ENCODE measurements at regions not wholly inside any gene's neighbourhood (a gene's known extent, or its start where the extent isn't known, plus 50 kb on each side); places are given as distances from the start of the nearest gene placed in this dataset.

GRCh38 chr12:75739912-75740311 lies 228.5 kb upstream of the KRR1 start:
- TF ChIP-seq ZNF391 (tag by site-specific recombination; IDR thresholded peaks at IDR 0.05; ENCODE audit: borderline replicate concordance, low read depth) (no peak), PATZ1 (tag by site-specific recombination; IDR thresholded peaks at IDR 0.05) (no peak)
- TF ChIP-seq, protein P1, sequence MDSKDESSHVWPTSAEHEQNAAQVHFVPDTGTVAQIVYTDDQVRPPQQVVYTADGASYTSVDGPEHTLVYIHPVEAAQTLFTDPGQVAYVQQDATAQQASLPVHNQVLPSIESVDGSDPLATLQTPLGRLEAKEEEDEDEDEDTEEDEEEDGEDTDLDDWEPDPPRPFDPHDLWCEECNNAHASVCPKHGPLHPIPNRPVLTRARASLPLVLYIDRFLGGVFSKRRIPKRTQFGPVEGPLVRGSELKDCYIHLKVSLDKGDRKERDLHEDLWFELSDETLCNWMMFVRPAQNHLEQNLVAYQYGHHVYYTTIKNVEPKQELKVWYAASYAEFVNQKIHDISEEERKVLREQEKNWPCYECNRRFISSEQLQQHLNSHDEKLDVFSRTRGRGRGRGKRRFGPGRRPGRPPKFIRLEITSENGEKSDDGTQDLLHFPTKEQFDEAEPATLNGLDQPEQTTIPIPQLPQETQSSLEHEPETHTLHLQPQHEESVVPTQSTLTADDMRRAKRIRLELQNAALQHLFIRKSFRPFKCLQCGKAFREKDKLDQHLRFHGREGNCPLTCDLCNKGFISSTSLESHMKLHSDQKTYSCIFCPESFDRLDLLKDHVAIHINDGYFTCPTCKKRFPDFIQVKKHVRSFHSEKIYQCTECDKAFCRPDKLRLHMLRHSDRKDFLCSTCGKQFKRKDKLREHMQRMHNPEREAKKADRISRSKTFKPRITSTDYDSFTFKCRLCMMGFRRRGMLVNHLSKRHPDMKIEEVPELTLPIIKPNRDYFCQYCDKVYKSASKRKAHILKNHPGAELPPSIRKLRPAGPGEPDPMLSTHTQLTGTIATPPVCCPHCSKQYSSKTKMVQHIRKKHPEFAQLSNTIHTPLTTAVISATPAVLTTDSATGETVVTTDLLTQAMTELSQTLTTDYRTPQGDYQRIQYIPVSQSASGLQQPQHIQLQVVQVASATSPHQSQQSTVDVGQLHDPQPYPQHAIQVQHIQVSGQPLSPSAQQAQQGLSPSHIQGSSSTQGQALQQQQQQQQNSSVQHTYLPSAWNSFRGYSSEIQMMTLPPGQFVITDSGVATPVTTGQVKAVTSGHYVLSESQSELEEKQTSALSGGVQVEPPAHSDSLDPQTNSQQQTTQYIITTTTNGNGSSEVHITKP (tag by site-specific recombination; IDR thresholded peaks at IDR 0.05): no peak
